ENCODE measurements at regions not wholly inside any gene's neighbourhood (a gene's known extent, or its start where the extent isn't known, plus 50 kb on each side); places are given as distances from the start of the nearest gene placed in this dataset.

DNA sequence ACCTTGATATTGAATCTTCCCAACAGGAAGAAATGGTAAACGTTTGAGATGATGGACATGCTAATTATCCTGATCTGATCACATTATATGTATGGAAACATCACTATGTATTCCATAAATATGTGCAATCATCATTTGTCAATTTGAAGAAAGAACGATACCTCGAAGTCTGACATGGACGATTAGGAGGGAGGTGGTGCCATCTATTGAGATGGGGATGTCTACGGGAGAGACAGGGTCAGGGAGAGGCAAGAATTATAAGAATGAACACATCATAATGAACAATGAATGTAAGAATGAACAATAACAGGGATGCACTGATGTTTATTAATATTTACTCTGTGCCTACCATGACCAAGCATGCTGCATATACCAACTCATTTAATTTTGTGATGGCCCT lies 93.7 kb upstream of the SOD3 start:
- TF ChIP-seq, protein P1, sequence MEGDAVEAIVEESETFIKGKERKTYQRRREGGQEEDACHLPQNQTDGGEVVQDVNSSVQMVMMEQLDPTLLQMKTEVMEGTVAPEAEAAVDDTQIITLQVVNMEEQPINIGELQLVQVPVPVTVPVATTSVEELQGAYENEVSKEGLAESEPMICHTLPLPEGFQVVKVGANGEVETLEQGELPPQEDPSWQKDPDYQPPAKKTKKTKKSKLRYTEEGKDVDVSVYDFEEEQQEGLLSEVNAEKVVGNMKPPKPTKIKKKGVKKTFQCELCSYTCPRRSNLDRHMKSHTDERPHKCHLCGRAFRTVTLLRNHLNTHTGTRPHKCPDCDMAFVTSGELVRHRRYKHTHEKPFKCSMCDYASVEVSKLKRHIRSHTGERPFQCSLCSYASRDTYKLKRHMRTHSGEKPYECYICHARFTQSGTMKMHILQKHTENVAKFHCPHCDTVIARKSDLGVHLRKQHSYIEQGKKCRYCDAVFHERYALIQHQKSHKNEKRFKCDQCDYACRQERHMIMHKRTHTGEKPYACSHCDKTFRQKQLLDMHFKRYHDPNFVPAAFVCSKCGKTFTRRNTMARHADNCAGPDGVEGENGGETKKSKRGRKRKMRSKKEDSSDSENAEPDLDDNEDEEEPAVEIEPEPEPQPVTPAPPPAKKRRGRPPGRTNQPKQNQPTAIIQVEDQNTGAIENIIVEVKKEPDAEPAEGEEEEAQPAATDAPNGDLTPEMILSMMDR (IDR thresholded peaks at IDR 0.05) = peak; percentile 10; the same call in 1 of the 3 replicates
- TF ChIP-seq RFX5 (IDR thresholded peaks at IDR 0.05) = no peak
- no peak for TF ChIP-seq EHMT2 (IDR thresholded peaks at IDR 0.05; ENCODE audit: low read depth)
- no peak for TF ChIP-seq JUN (IDR thresholded peaks at IDR 0.05)
- TF ChIP-seq, protein P2, sequence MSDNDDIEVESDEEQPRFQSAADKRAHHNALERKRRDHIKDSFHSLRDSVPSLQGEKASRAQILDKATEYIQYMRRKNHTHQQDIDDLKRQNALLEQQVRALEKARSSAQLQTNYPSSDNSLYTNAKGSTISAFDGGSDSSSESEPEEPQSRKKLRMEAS (IDR thresholded peaks at IDR 0.05) = no peak
- TF ChIP-seq ESRRA (IDR thresholded peaks at IDR 0.05; ENCODE audit: borderline replicate concordance, low read length) = no peak
- TF ChIP-seq HDAC2 (IDR thresholded peaks at IDR 0.05) = no peak
- no peak for TF ChIP-seq RARB (CRISPR knock-in tag; IDR thresholded peaks at IDR 0.05)
- TF ChIP-seq, protein P3, sequence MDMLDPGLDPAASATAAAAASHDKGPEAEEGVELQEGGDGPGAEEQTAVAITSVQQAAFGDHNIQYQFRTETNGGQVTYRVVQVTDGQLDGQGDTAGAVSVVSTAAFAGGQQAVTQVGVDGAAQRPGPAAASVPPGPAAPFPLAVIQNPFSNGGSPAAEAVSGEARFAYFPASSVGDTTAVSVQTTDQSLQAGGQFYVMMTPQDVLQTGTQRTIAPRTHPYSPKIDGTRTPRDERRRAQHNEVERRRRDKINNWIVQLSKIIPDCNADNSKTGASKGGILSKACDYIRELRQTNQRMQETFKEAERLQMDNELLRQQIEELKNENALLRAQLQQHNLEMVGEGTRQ (IDR thresholded peaks at IDR 0.05) = no peak

Measured in A549 (cell line).